OCI-LY7 (cell line): ENCODE measurements at regions not wholly inside any gene's neighbourhood (a gene's known extent, or its start where the extent isn't known, plus 50 kb on each side); places are given as distances from the start of the nearest gene placed in this dataset.

Source experiments
- BruUV-seq: library from RNA; stranded (reverse); fragments of 400-500 nt; replicated peaks from 2 replicates; lab custom pipeline; 2021; lab: Mats Ljungman, UMichigan
- CTCF ChIA-PET: fragments of 300-600 bp; sonication (Branson Sonifier 250); formaldehyde crosslinking; loops from one replicate; lab custom pipeline; 2022; ENCODE audit warnings: antibody characterized with exemption; ENCODE audit not compliant: unreplicated experiment; lab: Charles Lee
- POLR2A ChIA-PET: fragments of 300-600 bp; sonication (Branson Sonifier 250); formaldehyde crosslinking; loops from one replicate; lab custom pipeline; 2022; ENCODE audit warnings: antibody characterized with exemption; lab: Charles Lee
- DNase-seq: peaks from one replicate; pipeline ENCODE4 v3.0.0-alpha.2; 2015; ENCODE audit warnings: low spot score
- H2AFZ ChIP-seq: fragments of 200-600 bp; sonication (generic), shearing (Covaris generic); 2 replicates; pipeline ENCODE4 v1.6.1; 2014; ENCODE audit warnings: mild to moderate bottlenecking, antibody characterized with exemption, low read length, moderate library complexity
- H3K27ac ChIP-seq: fragments of 200-600 bp; sonication (generic); 2 replicates; pipeline ENCODE4 v1.5.1; 2014; ENCODE audit warnings: mixed run types, low read depth, mild to moderate bottlenecking, moderate library complexity, low read length, inconsistent platforms; ENCODE audit not compliant: poor library complexity, severe bottlenecking
- H3K36me3 ChIP-seq: fragments of 200-600 bp; sonication (generic); 2 replicates; pipeline ENCODE4 v1.6.1; 2014; ENCODE audit warnings: mild to moderate bottlenecking, antibody characterized with exemption, low read length, moderate library complexity, mixed read lengths; ENCODE audit not compliant: insufficient read depth
- H3K4me1 ChIP-seq: fragments of 200-600 bp; sonication (generic); 2 replicates; pipeline ENCODE4 v1.5.1; 2014; ENCODE audit warnings: mild to moderate bottlenecking, low read length; ENCODE audit not compliant: insufficient read depth, poor library complexity, severe bottlenecking
- H3K4me2 ChIP-seq: fragments of 200-600 bp; sonication (generic); 2 replicates; pipeline ENCODE4 v1.6.1; 2014; ENCODE audit warnings: mild to moderate bottlenecking, low read length
- H3K4me3 ChIP-seq: fragments of 200-600 bp; sonication (generic); 2 replicates; pipeline ENCODE4 v1.5.1; 2014; ENCODE audit warnings: mild to moderate bottlenecking, low read depth, low read length; ENCODE audit not compliant: poor library complexity, severe bottlenecking
- H3K79me2 ChIP-seq: fragments of 200-600 bp; sonication (generic); 2 replicates; pipeline ENCODE4 v1.6.1; 2016; ENCODE audit warnings: low read depth, mild to moderate bottlenecking, low read length, moderate library complexity, mixed read lengths; ENCODE audit not compliant: insufficient read depth
- H3K9me2 ChIP-seq: fragments of 200-600 bp; sonication (generic); 2 replicates; pipeline ENCODE4 v1.6.1; 2016; ENCODE audit warnings: mild to moderate bottlenecking, low read length, mixed read lengths; ENCODE audit not compliant: insufficient read depth
- H3K9me3 ChIP-seq: fragments of 200-600 bp; sonication (generic); 2 replicates; pipeline ENCODE4 v1.6.1; 2014; ENCODE audit warnings: mild to moderate bottlenecking, mixed run types, low read length, mixed read lengths
- H4K20me1 ChIP-seq: fragments of 200-600 bp; sonication (generic); 2 replicates; pipeline ENCODE4 v1.6.1; 2014; ENCODE audit warnings: mild to moderate bottlenecking, antibody characterized with exemption, low read length, moderate library complexity, mixed read lengths; ENCODE audit not compliant: insufficient read depth
- CTCF ChIP-seq: fragments of 200-600 bp; sonication (generic); conservative IDR thresholded peaks from 2 replicates; pipeline ENCODE4 v1.5.1; 2014; ENCODE audit warnings: mild to moderate bottlenecking, antibody characterized with exemption, low read length, moderate library complexity, mixed read lengths
- EZH2phosphoT487 ChIP-seq: fragments of 200-600 bp; sonication (generic); IDR thresholded peaks from 2 replicates; pipeline ENCODE4 v1.6.1; 2018; ENCODE audit warnings: low read depth, borderline replicate concordance, mild to moderate bottlenecking, mixed run types, antibody characterized with exemption, low read length, moderate library complexity, mixed read lengths
- intact Hi-C: fragments of 100-400 bp; cut with micrococcal nuclease; formaldehyde crosslinking; loops from one replicate; pipeline ENCODE4 v1.10.0; 2022; ENCODE audit not compliant: unreplicated experiment

GRCh38 chr22:48425091-48425506, 1402.6 kb downstream of the BRD1 start:
- Histone ChIP-seq H4K20me1 (no peaks in the 10 kb centered on the region), H3K4me3 (no peak overlapping the region), H3K9me3 (no peaks in the 10 kb centered on the region), H3K36me3 (no peaks in the 10 kb centered on the region), H3K27ac (no peak overlapping the region), H3K4me1 (no peaks in the 10 kb centered on the region), H3K4me2 (no peak overlapping the region), H3K9me2 (no peaks in the 10 kb centered on the region), H3K79me2 (no peaks in the 10 kb centered on the region), H2AFZ (no peak overlapping the region)
- intact Hi-C loops = no loop called here
- no peak for TF ChIP-seq CTCF
- no peak for TF ChIP-seq EZH2phosphoT487
- CTCF ChIA-PET = no interaction called here
- no peak for DNase-seq
- POLR2A ChIA-PET = no interaction called here
- BruUV-seq = no TSS peak

GRCh38 chr22:48424661-48425060, 1403.0 kb downstream of the BRD1 start:
- Histone ChIP-seq H3K36me3 (no peaks in the 10 kb centered on the region), H2AFZ (no peak overlapping the region), H3K4me3 (no peak overlapping the region), H3K4me1 (no peaks in the 10 kb centered on the region), H3K79me2 (no peaks in the 10 kb centered on the region), H3K9me3 (no peaks in the 10 kb centered on the region), H3K4me2 (no peak overlapping the region), H4K20me1 (no peaks in the 10 kb centered on the region), H3K27ac (no peak overlapping the region), H3K9me2 (no peaks in the 10 kb centered on the region)
- CTCF ChIA-PET = no interaction called here
- POLR2A ChIA-PET = no interaction called here
- TF ChIP-seq EZH2phosphoT487 = no peak
- no TSS peak for BruUV-seq
- intact Hi-C loops = no loop called here
- no peak for DNase-seq

- H3K36me3 ChIP-seq = no peaks in the 10 kb centered on the region
- H3K9me3 ChIP-seq = no peaks in the 10 kb centered on the region
- intact Hi-C loops = no loop called here
- no peaks in the 10 kb centered on the region for H4K20me1 ChIP-seq
- H3K27ac ChIP-seq = no peak overlapping the region
- no peaks in the 10 kb centered on the region for H3K9me2 ChIP-seq
- no TSS peak for BruUV-seq
- H3K4me3 ChIP-seq = no peak overlapping the region
- no peak overlapping the region for H2AFZ ChIP-seq
- ChIA-PET CTCF (no interaction called here), POLR2A (no interaction called here)
- DNase-seq = no peak
- H3K79me2 ChIP-seq = no peaks in the 10 kb centered on the region
- TF ChIP-seq EZH2phosphoT487 = no peak
- TF ChIP-seq CTCF = no peak
- H3K4me2 ChIP-seq = no peak overlapping the region
- no peaks in the 10 kb centered on the region for H3K4me1 ChIP-seq
Measured at GRCh38 chr22:48424201-48424627, 1403.5 kb downstream of the BRD1 start.
